ENCODE measurements at regions not wholly inside any gene's neighbourhood (a gene's known extent, or its start where the extent isn't known, plus 50 kb on each side); places are given as distances from the start of the nearest gene placed in this dataset.
"Not testable (repeated sequence)": the region's sequence is repeated elsewhere in the genome, so short reads cannot be mapped to it uniquely, and the experiment has no call there.

- DNase-seq, result peak in 1 of 2 experiments; percentile 1
Observed at GRCh38 chr14:53735916-53736315, 220.7 kb downstream of the BMP4 start.

- no peak for DNase-seq
Observed at GRCh38 chr14:53723221-53723620, 233.4 kb downstream of the BMP4 start.

- DNase-seq, result no peak
Observed at GRCh38 chr14:53719536-53719935, 237.1 kb downstream of the BMP4 start.

- no peak for DNase-seq
Observed at GRCh38 chr14:53716578-53716977, 240.0 kb downstream of the BMP4 start.

- DNase-seq, result no peak
Observed at GRCh38 chr14:53715193-53715721, 241.4 kb downstream of the BMP4 start.

- no peak for DNase-seq
Observed at GRCh38 chr14:53714495-53715192, 242.0 kb downstream of the BMP4 start.

- not testable (repeated sequence) for DNase-seq
Observed at GRCh38 chr14:53712901-53713300, 243.7 kb downstream of the BMP4 start.

GRCh38 chr14:53711205-53711604, 245.4 kb downstream of the BMP4 start:
- DNase-seq, result no peak

GRCh38 chr14:53710615-53711014, 246.0 kb downstream of the BMP4 start:
- no peak for DNase-seq

- no peak for DNase-seq
Observed at GRCh38 chr14:53709381-53709780, 247.2 kb downstream of the BMP4 start.

GRCh38 chr14:53703457-53703856, 253.2 kb downstream of the BMP4 start:
- no peak for DNase-seq

- DNase-seq, result no peak
Observed at GRCh38 chr14:53701108-53701875, 255.3 kb downstream of the BMP4 start.

GRCh38 chr14:53696217-53696965, 260.2 kb downstream of the BMP4 start:
- no peak for DNase-seq

GRCh38 chr14:53695692-53696214, 260.9 kb downstream of the BMP4 start:
- no peak for DNase-seq

GRCh38 chr14:53692885-53693284, 263.7 kb downstream of the BMP4 start:
- no peak for DNase-seq

- DNase-seq, result no peak
Observed at GRCh38 chr14:53692451-53692850, 264.2 kb downstream of the BMP4 start.

GRCh38 chr14:53683229-53683628, 273.4 kb downstream of the BMP4 start:
- DNase-seq, result no peak

- no peak for DNase-seq
Observed at GRCh38 chr14:53672526-53672925, 284.1 kb downstream of the BMP4 start.

GRCh38 chr14:53670701-53671100, 285.9 kb downstream of the BMP4 start:
- DNase-seq, result no peak

- no peak for DNase-seq
Observed at GRCh38 chr14:53668897-53669296, 287.7 kb downstream of the BMP4 start.

- DNase-seq, result peak in 1 of 2 experiments; percentile 20
Observed at GRCh38 chr14:53663709-53664108, 292.9 kb downstream of the BMP4 start.

GRCh38 chr14:53655080-53655785, 301.4 kb downstream of the BMP4 start:
- DNase-seq, result no peak

- DNase-seq, result no peak
Observed at GRCh38 chr14:53652068-53652467, 304.6 kb downstream of the BMP4 start.
